IMR-90 (cell line): ENCODE measurements at regions not wholly inside any gene's neighbourhood (a gene's known extent, or its start where the extent isn't known, plus 50 kb on each side); places are given as distances from the start of the nearest gene placed in this dataset.

Source experiments
- ATAC-seq: fragments of 200-7000 bp; cut with Tn5 transposase; 2 replicates; pipeline ENCODE4 v1.9.1; 2020; ENCODE audit warnings: low read depth, mild to moderate bottlenecking, moderate library complexity
- BruUV-seq: library from RNA; stranded (reverse); fragments of 400-500 nt; replicated peaks from 2 replicates; lab custom pipeline; 2021; lab: Mats Ljungman, UMichigan
- CTCF ChIA-PET: fragments of 300-600 bp; formaldehyde crosslinking; extraction: SDS; loops from one replicate; lab custom pipeline; 2021; ENCODE audit warnings: antibody characterized with exemption; lab: Yijun Ruan, JAX
- POLR2A ChIA-PET: fragments of 300-600 bp; sonication (Branson Sonifier 250); formaldehyde crosslinking; loops from one replicate; lab custom pipeline; 2022; ENCODE audit warnings: antibody characterized with exemption; ENCODE audit not compliant: unreplicated experiment; lab: Charles Lee
- DNase-seq: peaks from one replicate; pipeline ENCODE4 v3.0.0; 2013
- H2AFZ ChIP-seq: replicated peaks from 2 replicates; pipeline ENCODE3; 2013; ENCODE audit warnings: low read length, mild to moderate bottlenecking; ENCODE audit not compliant: poor library complexity
- H2AK5ac ChIP-seq: 2 replicates; pipeline ENCODE4 v1.6.1; 2013; ENCODE audit warnings: low read depth, low read length, inconsistent platforms
- H2AK9ac ChIP-seq: replicated peaks from 2 replicates; pipeline ENCODE3; 2013; ENCODE audit warnings: mild to moderate bottlenecking, low read depth, low read length, moderate library complexity; ENCODE audit not compliant: poor library complexity
- H2BK120ac ChIP-seq: 2 replicates; pipeline ENCODE4 v1.6.1; 2013; ENCODE audit warnings: low read depth, low read length, inconsistent platforms
- H2BK15ac ChIP-seq: 3 replicates; pipeline ENCODE4 v1.6.1; 2013; ENCODE audit warnings: low read depth, low read length, inconsistent platforms
- H2BK20ac ChIP-seq: 2 replicates; pipeline ENCODE4 v1.6.1; 2013; ENCODE audit warnings: low read depth, mild to moderate bottlenecking, inconsistent platforms, low read length, moderate library complexity
- H2BK5ac ChIP-seq: 2 replicates; pipeline ENCODE4 v1.6.1; 2013; ENCODE audit warnings: mild to moderate bottlenecking, low read depth, low read length, inconsistent platforms; ENCODE audit not compliant: poor library complexity, severe bottlenecking
- H3K14ac ChIP-seq: replicated peaks from 2 replicates; pipeline ENCODE4 v1.6.1; 2013; ENCODE audit warnings: low read depth, low read length, inconsistent platforms
- H3K18ac ChIP-seq: 2 replicates; pipeline ENCODE4 v1.6.1; 2013; ENCODE audit warnings: low read depth, low read length, control low read depth
- H3K23ac ChIP-seq: 2 replicates; pipeline ENCODE4 v1.6.1; 2013; ENCODE audit warnings: low read depth, low read length, inconsistent platforms
- H3K27ac ChIP-seq: 2 replicates; pipeline ENCODE4 v1.5.1; 2013; ENCODE audit warnings: mild to moderate bottlenecking, control low read depth, low read length; ENCODE audit not compliant: insufficient read depth
- H3K27me3 ChIP-seq: 2 replicates; pipeline ENCODE4 v1.6.1; 2013; ENCODE audit warnings: low read length; ENCODE audit not compliant: control insufficient read depth, insufficient read depth
- H3K36me3 ChIP-seq: 2 replicates; pipeline ENCODE4 v1.6.1; 2013; ENCODE audit warnings: low read length, mixed read lengths; ENCODE audit not compliant: control insufficient read depth, insufficient read depth
- H3K4ac ChIP-seq: 2 replicates; pipeline ENCODE4 v1.6.1; 2013; ENCODE audit warnings: low read depth, low read length, inconsistent platforms
- H3K4me1 ChIP-seq: 2 replicates; pipeline ENCODE4 v1.6.1; 2013; ENCODE audit warnings: low read length, mixed read lengths; ENCODE audit not compliant: control insufficient read depth, insufficient read depth
- H3K4me2 ChIP-seq: 2 replicates; pipeline ENCODE4 v1.6.1; 2013; ENCODE audit warnings: low read depth, mild to moderate bottlenecking, control low read depth, low read length, moderate library complexity
- H3K4me3 ChIP-seq: 2 replicates; pipeline ENCODE4 v1.5.1; 2013; ENCODE audit warnings: low read depth, mild to moderate bottlenecking, control low read depth, low read length, moderate library complexity; ENCODE audit not compliant: insufficient read depth
- H3K56ac ChIP-seq: 2 replicates; pipeline ENCODE4 v1.6.1; 2013; ENCODE audit warnings: low read length, inconsistent platforms; ENCODE audit not compliant: insufficient read depth; ENCODE audit errors: extremely low read depth
- H3K79me1 ChIP-seq, 2 experiments: 2 replicates each; pipeline ENCODE4 v1.6.1; 2013; ENCODE audit warnings: low read length in 2 of 2, inconsistent platforms in 1 of 2, low read depth in 1 of 2
- H3K9ac ChIP-seq: 2 replicates; pipeline ENCODE4 v1.6.1; 2013; ENCODE audit warnings: low read depth, low read length, control low read depth
- H3K9me1 ChIP-seq: 2 replicates; pipeline ENCODE4 v1.6.1; 2013; ENCODE audit warnings: low read length, inconsistent platforms; ENCODE audit not compliant: insufficient read depth
- H3K9me3 ChIP-seq: 2 replicates; pipeline ENCODE4 v1.6.1; 2013; ENCODE audit warnings: low read length; ENCODE audit not compliant: control insufficient read depth, insufficient read depth
- H4K20me1 ChIP-seq: 2 replicates; pipeline ENCODE4 v1.6.1; 2013; ENCODE audit warnings: low read length, inconsistent platforms; ENCODE audit not compliant: insufficient read depth
- H4K5ac ChIP-seq: 2 replicates; pipeline ENCODE4 v1.6.1; 2013; ENCODE audit warnings: mild to moderate bottlenecking, low read depth, low read length, control low read depth
- H4K8ac ChIP-seq, 2 experiments: 2 replicates each; pipeline ENCODE4 v1.6.1; 2013; ENCODE audit warnings: low read depth in 2 of 2, low read length in 2 of 2, control low read depth in 1 of 2, inconsistent platforms in 1 of 2
- H4K91ac ChIP-seq: 2 replicates; pipeline ENCODE4 v1.6.1; 2013; ENCODE audit warnings: low read depth, low read length, inconsistent platforms; ENCODE audit not compliant: insufficient read depth
- BHLHE40 ChIP-seq: fragments of 150-350 bp; IDR thresholded peaks from 2 replicates; pipeline ENCODE4 v1.6.1; 2016; ENCODE audit warnings: mild to moderate bottlenecking, low read depth, low read length
- CEBPB ChIP-seq: IDR thresholded peaks from 2 replicates; pipeline ENCODE4 v1.6.1; 2012; ENCODE audit warnings: low read depth, low read length, improper control_type of control experiment
- CHD1 ChIP-seq: IDR thresholded peaks from 2 replicates; pipeline ENCODE4 v1.6.1; 2012; ENCODE audit warnings: low read depth, low read length, improper control_type of control experiment
- FOS ChIP-seq: fragments of 150-350 bp; IDR thresholded peaks from 2 replicates; pipeline ENCODE4 v1.6.1; 2016; ENCODE audit warnings: low read depth, low read length
- MAFK ChIP-seq: IDR thresholded peaks from 2 replicates; pipeline ENCODE4 v1.6.1; 2012; ENCODE audit warnings: low read depth, low read length, improper control_type of control experiment
- MAZ ChIP-seq: IDR thresholded peaks from 2 replicates; pipeline ENCODE4 v1.6.1; 2012; ENCODE audit warnings: low read depth, mild to moderate bottlenecking, low read length, improper control_type of control experiment, moderate library complexity, borderline replicate concordance
- MXI1 ChIP-seq: IDR thresholded peaks from 2 replicates; pipeline ENCODE4 v1.6.1; 2012; ENCODE audit warnings: low read depth, mild to moderate bottlenecking, low read length, moderate library complexity, borderline replicate concordance
- NFE2L2 ChIP-seq: fragments of 150-350 bp; IDR thresholded peaks from 2 replicates; pipeline ENCODE4 v1.6.1; 2016; ENCODE audit warnings: low read depth, mild to moderate bottlenecking, low read length
- POLR2A ChIP-seq: IDR thresholded peaks from 2 replicates; pipeline ENCODE4 v1.6.1; 2012; ENCODE audit warnings: mild to moderate bottlenecking, low read depth, low read length
- RAD21 ChIP-seq: IDR thresholded peaks from 2 replicates; pipeline ENCODE4 v1.6.1; 2012; ENCODE audit warnings: low read length, improper control_type of control experiment
- RCOR1 ChIP-seq: IDR thresholded peaks from 2 replicates; pipeline ENCODE4 v1.6.1; 2012; ENCODE audit warnings: mild to moderate bottlenecking, low read length, improper control_type of control experiment; ENCODE audit not compliant: insufficient replicate concordance
- RFX5 ChIP-seq: IDR thresholded peaks from 2 replicates; pipeline ENCODE4 v1.8.0; 2012; ENCODE audit warnings: low read depth, mild to moderate bottlenecking, low read length, moderate library complexity
- SMC3 ChIP-seq: fragments of 150-350 bp; IDR thresholded peaks from 2 replicates; pipeline ENCODE4 v1.6.1; 2016; ENCODE audit warnings: low read depth, mild to moderate bottlenecking, antibody characterized with exemption, low read length, moderate library complexity
- WGBS, 2 experiments: methylation state at CpG; one replicate each; pipeline versions ENCODE4 v1.1.5 to v1.1.7; 2013; ENCODE audit warnings: missing lambda C conversion rate in 2 of 2; ENCODE audit not compliant: insufficient read length in 1 of 2; ENCODE audit errors: extremely low coverage in 2 of 2; 5-methylcytosine and 5-hydroxymethylcytosine counted together
- dilution Hi-C: fragments of 300-500 bp; cut with HindIII; formaldehyde crosslinking; loops from one replicate; pipeline ENCODE4 v1.14.3; 2018; ENCODE audit warnings: low sequenced_read_pairs; ENCODE audit not compliant: unreplicated experiment
- in situ Hi-C: fragments of 300-500 bp; cut with MboI; formaldehyde crosslinking; loops from 3 replicates; pipeline ENCODE4 v1.14.3; 2019; ENCODE audit warnings: low sequenced_read_pairs, inconsistent platforms, mixed read lengths
- intact Hi-C: fragments of 100-400 bp; cut with micrococcal nuclease; formaldehyde crosslinking; loops from 2 replicates; pipeline ENCODE4 v1.10.0; 2022
- TF ChIP-seq, protein P1 (sequence below): fragments of 150-350 bp; IDR thresholded peaks from 2 replicates; pipeline ENCODE4 v1.6.1; 2017; ENCODE audit warnings: mild to moderate bottlenecking, antibody characterized with exemption, low read length, low read depth
- TF ChIP-seq, protein P2 (sequence below): fragments of 150-350 bp; IDR thresholded peaks from 2 replicates; pipeline ENCODE4 v1.6.1; 2016; ENCODE audit warnings: low read depth, mild to moderate bottlenecking, low read length, moderate library complexity, borderline replicate concordance
- TF ChIP-seq, protein P3 (sequence below): conservative IDR thresholded peaks from 2 replicates; pipeline ENCODE4 v1.5.1; 2012; ENCODE audit warnings: mild to moderate bottlenecking, low read depth, low read length, improper control_type of control experiment

DNA sequence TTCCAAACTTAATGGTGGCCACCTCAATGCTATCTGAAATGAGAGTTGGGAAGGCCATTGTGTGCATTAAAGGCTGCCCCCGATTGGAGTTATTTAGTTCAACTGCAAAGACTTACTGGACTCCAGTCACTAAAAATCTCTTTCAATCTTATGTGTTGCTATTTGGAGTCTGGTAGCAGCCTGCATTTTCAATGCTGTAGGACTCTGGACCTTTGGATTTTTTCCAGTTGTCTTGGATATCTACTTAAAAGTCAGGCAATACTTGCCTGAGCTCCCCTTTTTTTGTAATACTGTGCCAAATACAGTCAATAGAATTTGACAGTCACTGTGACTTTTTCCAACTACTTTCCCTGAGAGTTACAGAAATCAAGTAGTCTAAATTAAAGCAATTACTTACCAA is 281.9 kb downstream of the TRIB2 start:
- Histone ChIP-seq H3K27ac (no peak overlapping the region), H3K9me3 (no peaks in the 10 kb centered on the region), H4K8ac (no peak overlapping the region), H2AK9ac (no peak overlapping the region), H2BK15ac (no peak overlapping the region), H2AK5ac (no peak overlapping the region), H4K5ac (no peak overlapping the region), H4K20me1 (no peaks in the 10 kb centered on the region), H2AFZ (no peak overlapping the region), H3K4ac (no peak overlapping the region), H2BK20ac (no peak overlapping the region), H3K56ac (no peak overlapping the region), H3K14ac (no peak overlapping the region), H2BK120ac (no peak overlapping the region), H3K9me1 (no peaks in the 10 kb centered on the region), H3K27me3 (no peaks in the 10 kb centered on the region; the same call in 1 of the 2 replicates), H3K4me1 (no peaks in the 10 kb centered on the region), H4K91ac (no peak overlapping the region), H3K23ac (no peak overlapping the region), H3K18ac (no peak overlapping the region), H3K9ac (no peak overlapping the region), H3K4me2 (no peak overlapping the region), H3K4me3 (no peak overlapping the region), H2BK5ac (no peak overlapping the region), H3K79me1 (no peaks in the 10 kb centered on the region), H3K36me3 (no peaks in the 10 kb centered on the region)
- WGBS, 2 experiments = no CpG with 5 or more reads among the region's 1 CpG
- TF ChIP-seq FOS (no peak), CEBPB (no peak), CHD1 (no peak), POLR2A (no peak), RCOR1 (no peak), MXI1 (no peak), RAD21 (no peak), MAZ (no peak), SMC3 (no peak), MAFK (no peak), BHLHE40 (no peak), RFX5 (no peak), NFE2L2 (no peak)
- TF ChIP-seq, protein P1, sequence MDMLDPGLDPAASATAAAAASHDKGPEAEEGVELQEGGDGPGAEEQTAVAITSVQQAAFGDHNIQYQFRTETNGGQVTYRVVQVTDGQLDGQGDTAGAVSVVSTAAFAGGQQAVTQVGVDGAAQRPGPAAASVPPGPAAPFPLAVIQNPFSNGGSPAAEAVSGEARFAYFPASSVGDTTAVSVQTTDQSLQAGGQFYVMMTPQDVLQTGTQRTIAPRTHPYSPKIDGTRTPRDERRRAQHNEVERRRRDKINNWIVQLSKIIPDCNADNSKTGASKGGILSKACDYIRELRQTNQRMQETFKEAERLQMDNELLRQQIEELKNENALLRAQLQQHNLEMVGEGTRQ = no peak
- TF ChIP-seq, protein P2, sequence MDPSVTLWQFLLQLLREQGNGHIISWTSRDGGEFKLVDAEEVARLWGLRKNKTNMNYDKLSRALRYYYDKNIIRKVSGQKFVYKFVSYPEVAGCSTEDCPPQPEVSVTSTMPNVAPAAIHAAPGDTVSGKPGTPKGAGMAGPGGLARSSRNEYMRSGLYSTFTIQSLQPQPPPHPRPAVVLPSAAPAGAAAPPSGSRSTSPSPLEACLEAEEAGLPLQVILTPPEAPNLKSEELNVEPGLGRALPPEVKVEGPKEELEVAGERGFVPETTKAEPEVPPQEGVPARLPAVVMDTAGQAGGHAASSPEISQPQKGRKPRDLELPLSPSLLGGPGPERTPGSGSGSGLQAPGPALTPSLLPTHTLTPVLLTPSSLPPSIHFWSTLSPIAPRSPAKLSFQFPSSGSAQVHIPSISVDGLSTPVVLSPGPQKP = no peak
- TF ChIP-seq, protein P3, sequence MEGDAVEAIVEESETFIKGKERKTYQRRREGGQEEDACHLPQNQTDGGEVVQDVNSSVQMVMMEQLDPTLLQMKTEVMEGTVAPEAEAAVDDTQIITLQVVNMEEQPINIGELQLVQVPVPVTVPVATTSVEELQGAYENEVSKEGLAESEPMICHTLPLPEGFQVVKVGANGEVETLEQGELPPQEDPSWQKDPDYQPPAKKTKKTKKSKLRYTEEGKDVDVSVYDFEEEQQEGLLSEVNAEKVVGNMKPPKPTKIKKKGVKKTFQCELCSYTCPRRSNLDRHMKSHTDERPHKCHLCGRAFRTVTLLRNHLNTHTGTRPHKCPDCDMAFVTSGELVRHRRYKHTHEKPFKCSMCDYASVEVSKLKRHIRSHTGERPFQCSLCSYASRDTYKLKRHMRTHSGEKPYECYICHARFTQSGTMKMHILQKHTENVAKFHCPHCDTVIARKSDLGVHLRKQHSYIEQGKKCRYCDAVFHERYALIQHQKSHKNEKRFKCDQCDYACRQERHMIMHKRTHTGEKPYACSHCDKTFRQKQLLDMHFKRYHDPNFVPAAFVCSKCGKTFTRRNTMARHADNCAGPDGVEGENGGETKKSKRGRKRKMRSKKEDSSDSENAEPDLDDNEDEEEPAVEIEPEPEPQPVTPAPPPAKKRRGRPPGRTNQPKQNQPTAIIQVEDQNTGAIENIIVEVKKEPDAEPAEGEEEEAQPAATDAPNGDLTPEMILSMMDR = no peak
- intact Hi-C loops (no loop called here), dilution Hi-C loops (no loop called here), in situ Hi-C loops (no loop called here)
- BruUV-seq = no TSS peak
- ChIA-PET CTCF (no interaction called here), POLR2A (no interaction called here)
- ATAC-seq (no peak), DNase-seq (no peak)
